ENCODE measurements at regions not wholly inside any gene's neighbourhood (a gene's known extent, or its start where the extent isn't known, plus 50 kb on each side); places are given as distances from the start of the nearest gene placed in this dataset.

GRCh38 chr6:14317387-14317970, 199.9 kb downstream of the CD83 start:
- WGBS, result 81% methylated on average over 6 of the region's 6 CpGs
- Histone ChIP-seq H3K27ac (ENCODE audit: low read depth, low read length) (no peak overlapping the region), H3K9ac (ENCODE audit: low read depth, low read length) (no peak overlapping the region)

GRCh38 chr6:14320332-14320731, 202.8 kb downstream of the CD83 start:
- 87% methylated on average over 5 of the region's 5 CpGs for WGBS
- no peak overlapping the region for H3K9ac ChIP-seq (ENCODE audit: low read depth, low read length)
- no peaks in the 10 kb centered on the region for H3K36me3 ChIP-seq (ENCODE audit: insufficient read depth, low read length)
- H3K9me3 ChIP-seq (ENCODE audit: insufficient read depth, low read depth, low read length), result no peaks in the 10 kb centered on the region
- H3K4me3 ChIP-seq (ENCODE audit: low read length), result no peak overlapping the region
- peaks cover 13% of the 10 kb centered on the region for H3K4me1 ChIP-seq (ENCODE audit: insufficient read depth, low read length)
- no peak overlapping the region for H3K27ac ChIP-seq (ENCODE audit: low read depth, low read length)
- no peaks in the 10 kb centered on the region for H3K27me3 ChIP-seq (ENCODE audit: insufficient read depth, low read length)

More at GRCh38 chr6:14317387-14317970, 199.9 kb downstream of the CD83 start:
- peaks cover 13% of the 10 kb centered on the region for H3K4me1 ChIP-seq (ENCODE audit: insufficient read depth, low read length)
- no peaks in the 10 kb centered on the region for H3K36me3 ChIP-seq (ENCODE audit: insufficient read depth, low read length)
- H3K4me3 ChIP-seq (ENCODE audit: low read length), result no peak overlapping the region
- H3K27me3 ChIP-seq (ENCODE audit: insufficient read depth, low read length), result no peaks in the 10 kb centered on the region
- H3K9me3 ChIP-seq (ENCODE audit: insufficient read depth, low read depth, low read length), result no peaks in the 10 kb centered on the region

- 90% methylated on average over 10 of the region's 10 CpGs for WGBS
- H3K4me3 ChIP-seq (ENCODE audit: low read length), result no peak overlapping the region
- no peaks in the 10 kb centered on the region for H3K9me3 ChIP-seq (ENCODE audit: insufficient read depth, low read depth, low read length)
- H3K4me1 ChIP-seq (ENCODE audit: insufficient read depth, low read length), result peaks cover 8% of the 10 kb centered on the region; the same call in 1 of the 2 replicates
- H3K36me3 ChIP-seq (ENCODE audit: insufficient read depth, low read length), result no peaks in the 10 kb centered on the region
- H3K27ac ChIP-seq (ENCODE audit: low read depth, low read length), result no peak overlapping the region
- H3K27me3 ChIP-seq (ENCODE audit: insufficient read depth, low read length), result no peaks in the 10 kb centered on the region
- no peak overlapping the region for H3K9ac ChIP-seq (ENCODE audit: low read depth, low read length)
These were observed 204.6 kb downstream of the CD83 start for GRCh38 chr6:14321992-14322772.

GRCh38 chr6:14322841-14323240, 205.3 kb downstream of the CD83 start:
- Histone ChIP-seq H3K27me3 (ENCODE audit: insufficient read depth, low read length) (no peaks in the 10 kb centered on the region), H3K4me3 (ENCODE audit: low read length) (no peak overlapping the region), H3K4me1 (ENCODE audit: insufficient read depth, low read length) (peaks cover 8% of the 10 kb centered on the region; the same call in 1 of the 2 replicates), H3K27ac (ENCODE audit: low read depth, low read length) (no peak overlapping the region), H3K36me3 (ENCODE audit: insufficient read depth, low read length) (no peaks in the 10 kb centered on the region), H3K9me3 (ENCODE audit: insufficient read depth, low read depth, low read length) (no peaks in the 10 kb centered on the region), H3K9ac (ENCODE audit: low read depth, low read length) (no peak overlapping the region)
- WGBS, result 98% methylated on average over 3 of the region's 3 CpGs

- 93% methylated on average over 2 of the region's 2 CpGs for WGBS
- no peak overlapping the region for H3K27ac ChIP-seq (ENCODE audit: low read depth, low read length)
- H3K9ac ChIP-seq (ENCODE audit: low read depth, low read length), result no peak overlapping the region
- no peaks in the 10 kb centered on the region for H3K9me3 ChIP-seq (ENCODE audit: insufficient read depth, low read depth, low read length)
- H3K27me3 ChIP-seq (ENCODE audit: insufficient read depth, low read length), result no peaks in the 10 kb centered on the region
- no peak overlapping the region for H3K4me3 ChIP-seq (ENCODE audit: low read length)
- H3K36me3 ChIP-seq (ENCODE audit: insufficient read depth, low read length), result no peaks in the 10 kb centered on the region
- no peaks in the 10 kb centered on the region; the same call in 1 of the 2 replicates for H3K4me1 ChIP-seq (ENCODE audit: insufficient read depth, low read length)
These were observed 209.2 kb downstream of the CD83 start for GRCh38 chr6:14326774-14327173.

GRCh38 chr6:14328163-14328562, 210.6 kb downstream of the CD83 start:
- 94% methylated on average over 9 of the region's 9 CpGs for WGBS
- Histone ChIP-seq H3K36me3 (ENCODE audit: insufficient read depth, low read length) (no peaks in the 10 kb centered on the region), H3K9me3 (ENCODE audit: insufficient read depth, low read depth, low read length) (no peaks in the 10 kb centered on the region), H3K4me1 (ENCODE audit: insufficient read depth, low read length) (no peaks in the 10 kb centered on the region; the same call in 1 of the 2 replicates), H3K4me3 (ENCODE audit: low read length) (no peak overlapping the region), H3K27ac (ENCODE audit: low read depth, low read length) (no peak overlapping the region), H3K9ac (ENCODE audit: low read depth, low read length) (no peak overlapping the region), H3K27me3 (ENCODE audit: insufficient read depth, low read length) (no peaks in the 10 kb centered on the region)

- Histone ChIP-seq H3K4me1 (ENCODE audit: insufficient read depth, low read length) (no peaks in the 10 kb centered on the region; the same call in 1 of the 2 replicates), H3K36me3 (ENCODE audit: insufficient read depth, low read length) (no peaks in the 10 kb centered on the region), H3K27ac (ENCODE audit: low read depth, low read length) (no peak overlapping the region), H3K9ac (ENCODE audit: low read depth, low read length) (no peak overlapping the region), H3K27me3 (ENCODE audit: insufficient read depth, low read length) (no peaks in the 10 kb centered on the region), H3K4me3 (ENCODE audit: low read length) (no peak overlapping the region), H3K9me3 (ENCODE audit: insufficient read depth, low read depth, low read length) (no peaks in the 10 kb centered on the region)
- 96% methylated on average over 5 of the region's 5 CpGs for WGBS
These were observed 216.2 kb downstream of the CD83 start for GRCh38 chr6:14333556-14334305.

GRCh38 chr6:14335071-14335470, 217.5 kb downstream of the CD83 start:
- no peaks in the 10 kb centered on the region; the same call in 1 of the 2 replicates for H3K4me1 ChIP-seq (ENCODE audit: insufficient read depth, low read length)
- no peak overlapping the region for H3K4me3 ChIP-seq (ENCODE audit: low read length)
- WGBS, result 100% methylated on average over 2 of the region's 2 CpGs
- H3K27ac ChIP-seq (ENCODE audit: low read depth, low read length), result no peak overlapping the region
- no peaks in the 10 kb centered on the region for H3K36me3 ChIP-seq (ENCODE audit: insufficient read depth, low read length)
- no peak overlapping the region for H3K9ac ChIP-seq (ENCODE audit: low read depth, low read length)
- no peaks in the 10 kb centered on the region for H3K27me3 ChIP-seq (ENCODE audit: insufficient read depth, low read length)
- no peaks in the 10 kb centered on the region for H3K9me3 ChIP-seq (ENCODE audit: insufficient read depth, low read depth, low read length)

GRCh38 chr6:14337152-14337551, 219.6 kb downstream of the CD83 start:
- Histone ChIP-seq H3K36me3 (ENCODE audit: insufficient read depth, low read length) (no peaks in the 10 kb centered on the region), H3K4me1 (ENCODE audit: insufficient read depth, low read length) (no peaks in the 10 kb centered on the region), H3K9ac (ENCODE audit: low read depth, low read length) (no peak overlapping the region), H3K27me3 (ENCODE audit: insufficient read depth, low read length) (no peaks in the 10 kb centered on the region), H3K27ac (ENCODE audit: low read depth, low read length) (no peak overlapping the region), H3K9me3 (ENCODE audit: insufficient read depth, low read depth, low read length) (no peaks in the 10 kb centered on the region), H3K4me3 (ENCODE audit: low read length) (no peak overlapping the region)
- WGBS, result 95% methylated on average over 3 of the region's 3 CpGs

GRCh38 chr6:14339172-14339571, 221.6 kb downstream of the CD83 start:
- H3K4me1 ChIP-seq (ENCODE audit: insufficient read depth, low read length), result peaks cover 2% of the 10 kb centered on the region; the same call in 1 of the 2 replicates
- no peak overlapping the region for H3K27ac ChIP-seq (ENCODE audit: low read depth, low read length)
- H3K27me3 ChIP-seq (ENCODE audit: insufficient read depth, low read length), result no peaks in the 10 kb centered on the region
- no peak overlapping the region for H3K4me3 ChIP-seq (ENCODE audit: low read length)
- H3K9me3 ChIP-seq (ENCODE audit: insufficient read depth, low read depth, low read length), result no peaks in the 10 kb centered on the region
- 39% methylated on average over 1 of the region's 1 CpG for WGBS
- no peaks in the 10 kb centered on the region for H3K36me3 ChIP-seq (ENCODE audit: insufficient read depth, low read length)
- no peak overlapping the region for H3K9ac ChIP-seq (ENCODE audit: low read depth, low read length)
